ENCODE measurements at regions not wholly inside any gene's neighbourhood (a gene's known extent, or its start where the extent isn't known, plus 50 kb on each side); places are given as distances from the start of the nearest gene placed in this dataset.

GRCh38 chr4:178202422-178202821 lies 760.2 kb upstream of the AGA start:
- no peaks in the 10 kb centered on the region for H3K36me3 ChIP-seq (ENCODE audit: insufficient read depth, low read length, poor library complexity, severe bottlenecking)
- no TSS peak for BruUV-seq (replicated peaks)
- no peak overlapping the region for H3K4me3 ChIP-seq (ENCODE audit: low read depth, low read length, poor library complexity, severe bottlenecking)
- H3K27ac ChIP-seq (ENCODE audit: low read depth, low read length, poor library complexity, severe bottlenecking) = no peak overlapping the region
- no peaks in the 10 kb centered on the region for H3K27me3 ChIP-seq (replicated peaks; ENCODE audit: insufficient read depth, low read depth, low read length, poor library complexity)
- no peaks in the 10 kb centered on the region for H3K4me1 ChIP-seq (ENCODE audit: insufficient read depth, low read length, poor library complexity, severe bottlenecking)
- H3K9me3 ChIP-seq (ENCODE audit: low read depth, low read length, poor library complexity, severe bottlenecking) = peaks cover 3% of the 10 kb centered on the region
- intact Hi-C loops (cut with micrococcal nuclease; ENCODE audit: unreplicated experiment) = no loop called here
- ChIA-PET POLR2A (ENCODE audit: low non-redundant PET) (no interaction called here), CTCF (no interaction called here)
- TF ChIP-seq EZH2 (IDR thresholded peaks at IDR 0.05; ENCODE audit: borderline replicate concordance, low read depth, low read length, poor library complexity, severe bottlenecking) (no peak), CTCF (conservative IDR thresholded peaks at IDR 0.05; ENCODE audit: low read depth, low read length) (no peak)
- DNase-seq (ENCODE audit: low spot score) = no peak

- POLR2A ChIA-PET (ENCODE audit: low non-redundant PET) = no interaction called here
- BruUV-seq (replicated peaks) = no TSS peak
- DNase-seq (ENCODE audit: low spot score) = no peak
These were observed 763.6 kb upstream of the AGA start for GRCh38 chr4:178205826-178206225.

GRCh38 chr4:178215309-178215708 lies 773.1 kb upstream of the AGA start:
- Histone ChIP-seq H3K9me3 (ENCODE audit: low read depth, low read length, poor library complexity, severe bottlenecking) (no peaks in the 10 kb centered on the region), H3K4me3 (ENCODE audit: low read depth, low read length, poor library complexity, severe bottlenecking) (no peak overlapping the region), H3K4me1 (ENCODE audit: insufficient read depth, low read length, poor library complexity, severe bottlenecking) (no peaks in the 10 kb centered on the region), H3K36me3 (ENCODE audit: insufficient read depth, low read length, poor library complexity, severe bottlenecking) (no peaks in the 10 kb centered on the region), H3K27me3 (replicated peaks; ENCODE audit: insufficient read depth, low read depth, low read length, poor library complexity) (no peaks in the 10 kb centered on the region), H3K27ac (ENCODE audit: low read depth, low read length, poor library complexity, severe bottlenecking) (no peak overlapping the region)
- DNase-seq (ENCODE audit: low spot score) = no peak
- ChIA-PET POLR2A (ENCODE audit: low non-redundant PET) (no interaction called here), CTCF (no interaction called here)
- TF ChIP-seq CTCF (conservative IDR thresholded peaks at IDR 0.05; ENCODE audit: low read depth, low read length) = no peak
- no peak for TF ChIP-seq EZH2 (IDR thresholded peaks at IDR 0.05; ENCODE audit: borderline replicate concordance, low read depth, low read length, poor library complexity, severe bottlenecking)
- no TSS peak for BruUV-seq (replicated peaks)
- intact Hi-C loops (cut with micrococcal nuclease; ENCODE audit: unreplicated experiment) = no loop called here

More at GRCh38 chr4:178205826-178206225, 763.6 kb upstream of the AGA start:
- H3K27me3 ChIP-seq (replicated peaks; ENCODE audit: insufficient read depth, low read depth, low read length, poor library complexity) = no peaks in the 10 kb centered on the region
- no peaks in the 10 kb centered on the region for H3K36me3 ChIP-seq (ENCODE audit: insufficient read depth, low read length, poor library complexity, severe bottlenecking)
- intact Hi-C loops (cut with micrococcal nuclease; ENCODE audit: unreplicated experiment) = no loop called here
- H3K9me3 ChIP-seq (ENCODE audit: low read depth, low read length, poor library complexity, severe bottlenecking) = peaks cover 3% of the 10 kb centered on the region
- CTCF ChIA-PET = no interaction called here
- H3K27ac ChIP-seq (ENCODE audit: low read depth, low read length, poor library complexity, severe bottlenecking) = no peak overlapping the region
- TF ChIP-seq CTCF (conservative IDR thresholded peaks at IDR 0.05; ENCODE audit: low read depth, low read length) (no peak), EZH2 (IDR thresholded peaks at IDR 0.05; ENCODE audit: borderline replicate concordance, low read depth, low read length, poor library complexity, severe bottlenecking) (no peak)
- H3K4me1 ChIP-seq (ENCODE audit: insufficient read depth, low read length, poor library complexity, severe bottlenecking) = no peaks in the 10 kb centered on the region
- H3K4me3 ChIP-seq (ENCODE audit: low read depth, low read length, poor library complexity, severe bottlenecking) = no peak overlapping the region
